OCI-LY7 (cell line): ENCODE measurements at regions not wholly inside any gene's neighbourhood (a gene's known extent, or its start where the extent isn't known, plus 50 kb on each side); places are given as distances from the start of the nearest gene placed in this dataset.

Source experiments
- CTCF ChIP-seq: fragments of 200-600 bp; sonication (generic); conservative IDR thresholded peaks from 2 replicates; pipeline ENCODE4 v1.5.1; 2014; ENCODE audit warnings: mild to moderate bottlenecking, antibody characterized with exemption, low read length, moderate library complexity, mixed read lengths
- EZH2phosphoT487 ChIP-seq: fragments of 200-600 bp; sonication (generic); IDR thresholded peaks from 2 replicates; pipeline ENCODE4 v1.6.1; 2018; ENCODE audit warnings: low read depth, borderline replicate concordance, mild to moderate bottlenecking, mixed run types, antibody characterized with exemption, low read length, moderate library complexity, mixed read lengths

GRCh38 chr11:29255401-29255800 lies 761.4 kb downstream of the KCNA4 start:
- TF ChIP-seq CTCF (no peak), EZH2phosphoT487 (no peak)
